Liver (tissue), 8 donors: ENCODE measurements at regions not wholly inside any gene's neighbourhood (a gene's known extent, or its start where the extent isn't known, plus 50 kb on each side); places are given as distances from the start of the nearest gene placed in this dataset.

Source experiments
- DNase-seq: peaks from one replicate; pipeline ENCODE4 v3.0.0-alpha.2; 2017; ENCODE audit warnings: low spot score
- H3K27ac ChIP-seq, 2 donors: one replicate each; pipeline ENCODE4 v1.7.0; 2013; ENCODE audit warnings: inconsistent platforms in 2 of 2, low read length in 2 of 2, control low read depth in 1 of 2, low read depth in 1 of 2, mild to moderate bottlenecking in 1 of 2
- H3K27me3 ChIP-seq, 4 donors: one replicate each; pipeline versions ENCODE4 v1.6.1 to v1.7.0; 2013; ENCODE audit warnings: low read length in 3 of 4, inconsistent platforms in 1 of 4, mild to moderate bottlenecking in 1 of 4, moderate library complexity in 1 of 4; ENCODE audit not compliant: control insufficient read depth in 4 of 4, insufficient read depth in 4 of 4
- H3K36me3 ChIP-seq, 4 donors: one replicate each; pipeline versions ENCODE4 v1.6.1 to v1.7.0; 2013; ENCODE audit warnings: low read length in 3 of 4, mild to moderate bottlenecking in 3 of 4, low read depth in 1 of 4, moderate library complexity in 1 of 4; ENCODE audit not compliant: control insufficient read depth in 4 of 4, insufficient read depth in 3 of 4
- H3K4me1 ChIP-seq, 4 donors: one replicate each; pipeline versions ENCODE4 v1.6.1 to v1.7.0; 2013; ENCODE audit warnings: low read length in 3 of 4, mild to moderate bottlenecking in 3 of 4, moderate library complexity in 1 of 4; ENCODE audit not compliant: control insufficient read depth in 4 of 4, insufficient read depth in 4 of 4
- H3K4me3 ChIP-seq, 3 donors: one replicate each; pipeline versions ENCODE4 v1.6.1 to v1.7.0; 2013; ENCODE audit warnings: low read length in 3 of 3, control low read depth in 1 of 3, low read depth in 1 of 3, mild to moderate bottlenecking in 1 of 3
- H3K9ac ChIP-seq, 2 donors: one replicate each; pipeline ENCODE4 v1.7.0; 2013; ENCODE audit warnings: low read length in 2 of 2, mild to moderate bottlenecking in 2 of 2, moderate library complexity in 2 of 2, control low read depth in 1 of 2, low read depth in 1 of 2
- H3K9me3 ChIP-seq, 4 donors: one replicate each; pipeline versions ENCODE4 v1.6.1 to v1.7.0; 2013; ENCODE audit warnings: low read length in 3 of 4; ENCODE audit not compliant: control insufficient read depth in 4 of 4
- ATF3 ChIP-seq: IDR thresholded peaks from 2 replicates; pipeline ENCODE4 v1.6.1; 2016; ENCODE audit warnings: antibody characterized with exemption
- CTCF ChIP-seq: fragments of 150-350 bp; IDR thresholded peaks from 2 replicates; pipeline ENCODE4 v1.5.1; 2017; ENCODE audit warnings: improper control_type of control experiment, low read depth, low read length; ENCODE audit not compliant: missing input control
- FOXA1 ChIP-seq: IDR thresholded peaks from 2 replicates; pipeline ENCODE4 v1.6.1; 2016; ENCODE audit warnings: antibody characterized with exemption
- GABPA ChIP-seq, 2 donors: IDR thresholded peaks in 1 of 2; conservative IDR thresholded peaks in 1 of 2; 2 replicates each; pipeline ENCODE4 v1.6.1; 2016; ENCODE audit warnings: antibody characterized with exemption in 2 of 2, mild to moderate bottlenecking in 1 of 2, moderate library complexity in 1 of 2
- HNF4A ChIP-seq, 2 donors: conservative IDR thresholded peaks; 2 replicates each; pipeline ENCODE4 v1.6.1; 2016; ENCODE audit warnings: antibody characterized with exemption in 2 of 2, mild to moderate bottlenecking in 2 of 2
- HNF4G ChIP-seq: IDR thresholded peaks from 2 replicates; pipeline ENCODE4 v1.6.1; 2016; ENCODE audit warnings: antibody characterized with exemption
- JUND ChIP-seq, 2 donors: IDR thresholded peaks; 2 replicates each; pipeline ENCODE4 v1.6.1; 2016; ENCODE audit warnings: antibody characterized with exemption in 2 of 2
- MAX ChIP-seq: IDR thresholded peaks from 2 replicates; pipeline ENCODE4 v1.6.1; 2016; ENCODE audit warnings: antibody characterized with exemption
- NR2F2 ChIP-seq: IDR thresholded peaks from 2 replicates; pipeline ENCODE4 v1.6.1; 2016; ENCODE audit warnings: antibody characterized with exemption
- RAD21 ChIP-seq, 2 donors: IDR thresholded peaks; 2 replicates each; pipeline ENCODE4 v1.6.1; 2016; ENCODE audit warnings: antibody characterized with exemption in 2 of 2, mild to moderate bottlenecking in 2 of 2
- REST ChIP-seq: IDR thresholded peaks from 2 replicates; pipeline ENCODE4 v1.6.1; 2016; ENCODE audit warnings: antibody characterized with exemption, mild to moderate bottlenecking
- RXRA ChIP-seq, 2 donors: IDR thresholded peaks; 2 replicates each; pipeline ENCODE4 v1.6.1; 2017 to 2018; ENCODE audit warnings: antibody characterized with exemption in 2 of 2, mild to moderate bottlenecking in 1 of 2
- SP1 ChIP-seq: IDR thresholded peaks from 2 replicates; pipeline ENCODE4 v1.6.1; 2018; ENCODE audit warnings: antibody characterized with exemption, mild to moderate bottlenecking
- TAF1 ChIP-seq: conservative IDR thresholded peaks from 2 replicates; pipeline ENCODE4 v1.6.1; 2016; ENCODE audit warnings: antibody characterized with exemption, mild to moderate bottlenecking
- YY1 ChIP-seq: IDR thresholded peaks from 2 replicates; pipeline ENCODE4 v1.6.1; 2016; ENCODE audit warnings: antibody characterized with exemption, mild to moderate bottlenecking
- WGBS: extraction: QIAGEN DNeasy Blood & Tissue Kit; methylation state at CpG from one replicate; pipeline ENCODE4 v1.1.7; 2013; 5-methylcytosine and 5-hydroxymethylcytosine counted together
- donor health status: healthy.
- donor health status: healthy.
- donor health status: healthy.
- donor health status: healthy.
- donor health status: healthy.

GRCh38 chr4:4735136-4735750, 124.2 kb upstream of the MSX1 start:
- TF ChIP-seq MAX (no peak), HNF4A (conservative IDR thresholded peaks at IDR 0.05) (no peak), REST (no peak), RAD21 (IDR thresholded peaks at IDR 0.05) (no peak), ATF3 (no peak), TAF1 (no peak), JUND (IDR thresholded peaks at IDR 0.05) (no peak), GABPA (IDR thresholded peaks at IDR 0.05 in 1 of 2, conservative IDR thresholded peaks at IDR 0.05 in 1 of 2) (no peak), CTCF (no peak), SP1 (no peak), RXRA (IDR thresholded peaks at IDR 0.05) (no peak), HNF4G (no peak), YY1 (no peak), NR2F2 (no peak), FOXA1 (no peak)
- Histone ChIP-seq H3K4me3 (no peak overlapping the region), H3K36me3 (no peaks in the 10 kb centered on the region), H3K27ac (no peak overlapping the region), H3K9me3 (no peaks in the 10 kb centered on the region), H3K9ac (no peak overlapping the region), H3K4me1 (no peaks in the 10 kb centered on the region), H3K27me3 (no peaks in the 10 kb centered on the region)
- no peak for DNase-seq
- WGBS: 90% methylated on average over 9 of the region's 9 CpGs

- no peak overlapping the region for H3K27ac ChIP-seq
- no peak for TF ChIP-seq ATF3
- no peak for TF ChIP-seq NR2F2
- no peak for TF ChIP-seq SP1
- no peak for TF ChIP-seq FOXA1
- TF ChIP-seq REST: no peak
- no peak for TF ChIP-seq RAD21 (IDR thresholded peaks at IDR 0.05)
- 81% methylated on average over 5 of the region's 5 CpGs for WGBS
Observed at GRCh38 chr4:4734425-4734824, 125.0 kb upstream of the MSX1 start.

More at GRCh38 chr4:4734425-4734824, 125.0 kb upstream of the MSX1 start:
- Histone ChIP-seq H3K36me3 (no peaks in the 10 kb centered on the region), H3K9ac (no peak overlapping the region), H3K4me1 (no peaks in the 10 kb centered on the region), H3K9me3 (no peaks in the 10 kb centered on the region), H3K27me3 (no peaks in the 10 kb centered on the region), H3K4me3 (no peak overlapping the region)
- no peak for DNase-seq
